HG02884 (cell line): ENCODE measurements at regions not wholly inside any gene's neighbourhood (a gene's known extent, or its start where the extent isn't known, plus 50 kb on each side); places are given as distances from the start of the nearest gene placed in this dataset.
"Not testable (repeated sequence)": the region's sequence is repeated elsewhere in the genome, so short reads cannot be mapped to it uniquely, and the experiment has no call there.

Experiments
- ATAC-seq: cut with Tn5 transposase; IDR thresholded peaks from one replicate; pipeline ENCODE4 v1.9.1; 2021; ENCODE audit warnings: mild to moderate bottlenecking, moderate library complexity; ENCODE audit not compliant: unreplicated experiment

DNA sequence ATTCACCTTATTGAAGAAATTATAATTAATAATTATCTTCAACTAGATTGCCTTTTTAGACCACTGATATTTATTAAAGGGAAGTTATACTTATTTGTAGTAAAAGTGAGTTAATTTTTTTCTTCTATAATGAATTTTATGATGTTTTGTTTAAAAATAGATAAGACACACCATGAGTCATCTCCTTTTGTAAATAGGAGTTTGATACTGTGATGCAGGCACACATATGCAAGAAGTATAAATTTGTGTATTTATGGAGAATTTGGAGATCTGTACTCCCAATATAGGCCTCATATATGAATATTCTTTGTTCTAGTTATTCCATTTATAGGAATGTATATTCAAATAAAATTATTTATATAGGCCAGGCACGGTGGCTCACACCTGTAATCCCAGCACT, 703.5 kb upstream of the CHAC2 start:
- ATAC-seq = no peak

DNA sequence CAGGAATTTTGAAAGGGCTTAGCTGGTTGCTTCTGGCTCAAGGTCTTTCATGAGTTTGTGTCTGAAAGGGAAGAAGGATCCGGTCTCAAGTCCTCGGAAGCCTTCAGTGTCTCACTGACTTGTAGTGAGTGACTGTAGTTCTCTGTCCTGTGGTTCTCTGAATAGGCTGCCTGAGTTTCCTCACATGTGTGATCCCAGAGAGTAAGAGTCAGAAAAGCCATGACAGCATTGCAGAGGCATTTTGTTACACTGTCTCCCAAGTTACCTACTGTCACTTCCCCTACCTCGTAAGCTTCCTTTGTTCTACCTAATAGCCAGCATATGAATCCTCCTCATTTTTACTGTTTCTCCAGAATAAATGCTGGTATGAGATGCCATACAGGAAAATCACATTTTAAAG, 709.1 kb upstream of the CHAC2 start:
- no peak for ATAC-seq

DNA sequence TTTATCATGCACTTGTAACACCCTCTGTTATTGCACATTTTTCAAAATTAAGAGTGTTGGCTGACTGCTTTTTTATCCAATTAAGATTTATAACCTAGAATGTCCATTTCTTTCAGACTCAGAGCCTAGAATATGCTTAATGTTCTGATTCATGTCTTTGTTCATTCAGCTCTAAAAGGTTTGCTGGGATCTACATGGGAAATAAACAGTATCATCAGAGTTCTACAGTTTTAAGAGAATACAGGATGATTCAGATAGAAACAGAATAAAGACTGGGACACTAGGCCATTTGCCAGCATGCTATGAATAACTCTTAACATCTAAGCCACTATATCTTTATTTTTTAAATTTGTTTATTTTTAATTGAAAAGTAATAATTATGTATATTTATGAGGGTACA, 713.7 kb upstream of the CHAC2 start:
- no peak for ATAC-seq

DNA sequence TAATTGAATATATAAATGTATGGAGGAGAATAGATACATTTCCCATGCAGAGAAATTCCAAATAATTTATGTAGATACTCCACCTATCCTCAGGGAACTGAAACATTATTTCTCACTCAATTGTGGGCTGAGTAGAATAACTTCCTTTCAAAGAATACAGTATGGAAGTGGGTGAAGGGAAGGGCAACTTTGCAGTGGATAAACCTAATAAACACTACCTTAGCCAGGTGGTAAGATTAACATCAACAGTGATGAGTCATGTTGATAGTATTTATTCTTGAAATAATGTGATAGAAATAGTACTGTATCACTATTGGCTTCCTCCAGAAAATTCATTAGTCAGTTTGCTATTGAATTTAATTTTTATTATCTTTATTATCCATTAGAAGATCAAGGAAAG, 716.4 kb upstream of the CHAC2 start:
- ATAC-seq = no peak

DNA sequence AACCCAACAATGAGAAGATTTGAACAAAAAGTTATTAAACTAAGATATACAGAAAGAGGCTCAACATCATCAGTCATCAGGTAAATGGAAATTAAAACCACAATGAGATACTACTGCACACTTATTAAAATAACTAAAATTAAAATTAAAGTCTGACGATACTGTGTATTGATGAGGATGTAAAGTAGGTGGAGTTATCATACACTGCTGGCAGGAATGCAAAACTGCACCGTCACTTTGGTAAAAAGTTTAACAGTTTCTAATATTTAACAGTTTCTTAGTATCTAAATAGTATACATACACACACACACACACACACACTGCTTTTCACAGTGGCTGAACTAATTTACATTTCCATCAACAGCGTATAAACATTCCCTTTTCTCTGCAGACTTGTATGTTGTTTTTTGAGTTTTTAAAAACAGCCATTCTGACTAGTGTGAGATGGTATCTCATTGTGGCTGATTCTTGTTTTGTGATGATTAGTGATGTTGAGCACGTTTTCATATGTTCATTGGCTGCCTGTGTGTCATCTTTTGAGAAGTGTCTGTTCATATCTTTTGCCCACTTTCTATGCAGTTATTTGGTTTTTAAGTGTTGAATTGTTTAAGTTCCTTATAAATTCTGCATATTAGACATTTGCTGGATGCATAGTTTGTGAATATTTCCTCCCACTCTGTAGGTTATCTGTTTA, 726.9 kb upstream of the CHAC2 start:
- no peak for ATAC-seq

DNA sequence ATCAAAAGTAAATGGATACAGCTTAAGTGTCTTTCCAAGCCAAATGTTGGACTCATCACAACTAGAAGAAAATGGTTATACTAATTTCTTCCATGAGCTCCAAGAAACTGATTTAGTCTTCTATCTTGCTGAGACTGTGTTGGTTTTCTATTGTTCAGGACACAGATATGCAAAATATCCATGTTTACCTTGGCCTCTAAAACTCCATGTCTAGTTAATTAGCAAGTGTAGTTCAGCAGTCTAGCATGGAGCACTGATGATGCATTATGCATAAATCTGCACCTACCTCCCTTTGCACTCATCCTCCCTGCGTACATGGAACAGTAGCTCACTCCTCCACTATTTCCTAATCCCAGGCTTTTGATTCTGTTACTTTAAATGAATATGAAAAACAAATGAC, 731.4 kb upstream of the CHAC2 start:
- ATAC-seq = no peak

DNA sequence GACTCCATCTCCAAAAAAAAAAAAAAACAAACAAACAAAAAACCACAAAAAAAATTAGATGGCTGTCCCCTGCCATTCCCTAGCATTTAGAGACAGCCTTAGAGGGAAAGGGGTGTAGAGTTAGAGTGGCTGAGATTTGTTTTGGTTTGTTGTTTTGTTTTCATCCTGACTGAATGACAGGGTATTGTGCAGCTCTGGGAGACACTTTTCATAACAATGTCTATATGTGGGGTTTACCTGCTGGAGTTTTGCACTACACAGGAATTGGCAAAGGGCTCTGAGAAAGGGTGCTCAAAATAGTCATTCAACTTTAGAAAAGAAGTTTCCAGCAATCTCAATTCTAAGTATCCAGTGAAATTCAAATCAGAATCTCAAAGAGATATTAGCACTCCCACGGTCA, 732.5 kb upstream of the CHAC2 start:
- no peak for ATAC-seq

DNA sequence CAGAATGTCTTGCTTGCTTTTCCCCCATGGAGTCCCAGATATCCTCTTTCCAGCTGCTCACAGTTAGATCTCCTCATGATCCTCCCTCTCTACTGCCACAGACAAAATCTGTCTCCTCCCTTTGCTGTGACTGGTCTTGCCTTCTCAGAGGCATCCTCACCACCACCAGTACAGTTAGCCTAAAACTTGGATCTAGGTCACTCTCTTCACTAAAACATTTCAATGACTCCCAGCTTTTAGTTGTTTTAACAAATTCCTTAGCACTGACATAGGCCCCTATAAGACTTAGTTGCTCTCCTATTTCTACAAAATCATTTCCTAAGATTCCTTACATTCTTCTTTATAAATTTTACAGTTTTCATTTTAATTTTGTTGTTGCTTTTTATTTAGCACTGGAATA, 734.2 kb upstream of the CHAC2 start:
- ATAC-seq = no peak

DNA sequence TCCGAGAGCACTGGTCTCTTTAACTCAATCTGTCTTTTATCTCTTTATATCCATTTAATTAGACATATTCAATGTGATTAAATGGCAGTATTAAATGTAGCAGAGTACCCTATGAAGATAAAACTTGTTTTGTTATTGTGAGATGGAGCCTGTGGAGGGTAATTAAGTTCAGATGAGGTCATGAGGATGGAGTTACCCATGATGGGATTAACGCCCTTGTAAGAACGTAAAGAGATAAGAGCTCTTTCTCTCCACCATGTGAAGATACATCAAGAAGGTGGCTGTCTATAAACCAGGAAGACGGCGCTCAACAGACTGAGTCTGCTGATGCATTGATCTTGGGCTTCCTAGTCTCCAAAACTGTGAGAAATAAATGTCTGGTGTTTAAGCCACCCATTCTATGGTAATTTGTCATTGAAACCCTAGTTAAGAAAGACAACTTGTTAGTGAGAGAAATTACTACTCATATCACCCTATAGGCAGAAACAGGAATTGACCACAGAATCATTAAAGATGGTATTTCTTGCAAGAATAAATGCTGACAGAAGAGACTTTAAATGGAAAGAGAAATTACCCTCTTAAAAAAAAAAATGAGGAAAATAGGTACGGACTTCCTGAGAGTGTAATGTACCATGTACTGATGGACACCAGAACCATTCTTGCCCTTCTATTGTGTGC, 738.7 kb upstream of the CHAC2 start:
- ATAC-seq = no peak

DNA sequence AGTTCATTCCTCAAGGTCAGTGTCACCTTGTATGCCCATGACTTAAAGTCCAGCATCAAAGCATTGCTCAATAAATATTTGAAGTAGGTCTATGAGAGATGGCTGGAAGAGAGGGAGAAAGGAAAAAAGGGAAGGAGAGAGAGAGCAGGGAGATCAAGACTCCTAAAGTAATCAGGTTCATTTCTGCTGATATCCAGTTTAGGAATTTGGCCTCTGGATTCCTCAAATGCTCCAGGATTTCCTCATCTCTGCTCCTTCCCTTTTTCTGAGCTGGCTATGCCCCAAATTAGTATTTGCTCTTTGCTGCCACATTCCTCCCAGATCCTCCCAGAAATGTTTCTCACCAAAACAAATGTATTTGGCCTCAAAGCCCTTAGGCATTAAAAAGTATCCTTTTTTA, 739.4 kb upstream of the CHAC2 start:
- no peak for ATAC-seq

DNA sequence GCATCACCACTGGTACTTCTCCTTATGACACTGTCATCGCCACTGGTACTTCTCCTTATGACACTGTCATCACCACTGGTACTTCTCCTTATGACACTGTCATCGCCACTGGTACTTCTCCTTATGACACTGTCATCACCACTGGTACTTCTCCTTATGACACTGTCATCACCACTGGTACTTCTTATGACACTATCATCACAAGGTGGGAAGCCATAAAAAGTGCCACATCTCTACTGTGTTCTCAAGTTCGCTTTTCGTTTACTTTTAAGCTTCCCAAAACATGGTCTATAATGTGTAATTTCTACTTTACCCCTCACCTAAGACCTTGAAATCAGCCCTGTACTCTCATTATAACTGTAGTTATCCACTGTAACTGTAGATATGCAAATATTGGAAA, 745.4 kb upstream of the CHAC2 start:
- ATAC-seq = not testable (repeated sequence)

DNA sequence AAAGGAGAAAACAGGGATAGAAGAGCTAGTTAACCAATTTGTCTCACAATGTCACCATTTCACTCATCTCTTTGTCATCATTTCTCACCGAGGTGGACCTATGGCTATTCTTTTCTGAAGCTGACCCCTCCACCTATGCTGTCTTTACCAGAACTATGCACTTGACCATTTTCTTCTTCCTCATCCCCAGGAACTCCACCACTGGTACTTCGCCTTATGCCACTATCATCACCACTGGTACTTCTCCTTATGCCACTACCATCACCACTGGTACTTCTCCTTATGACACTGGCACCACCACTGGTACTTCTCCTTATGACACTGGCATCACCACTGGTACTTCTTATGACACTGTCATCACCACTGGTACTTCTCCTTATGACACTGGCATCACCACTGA, 745.8 kb upstream of the CHAC2 start:
- no peak for ATAC-seq

DNA sequence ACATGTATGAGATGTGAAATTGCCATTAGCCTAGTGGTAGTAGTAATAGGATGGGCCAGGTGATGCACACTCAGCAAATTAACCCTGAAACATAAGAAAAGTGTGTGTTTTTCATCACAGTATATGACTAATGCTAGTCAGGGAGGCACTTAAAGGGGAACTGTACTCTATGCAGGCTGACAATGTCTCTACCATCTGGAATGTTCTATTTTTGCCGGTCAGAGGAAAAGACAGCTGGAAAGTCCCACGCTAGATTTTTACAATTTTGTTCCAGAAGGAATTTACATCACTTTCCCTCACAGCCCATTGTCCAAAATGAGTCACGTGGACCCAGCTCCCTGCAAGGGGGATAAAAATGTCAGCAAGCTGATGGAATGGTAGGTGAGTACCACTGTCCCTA, 746.3 kb upstream of the CHAC2 start:
- ATAC-seq = no peak

DNA sequence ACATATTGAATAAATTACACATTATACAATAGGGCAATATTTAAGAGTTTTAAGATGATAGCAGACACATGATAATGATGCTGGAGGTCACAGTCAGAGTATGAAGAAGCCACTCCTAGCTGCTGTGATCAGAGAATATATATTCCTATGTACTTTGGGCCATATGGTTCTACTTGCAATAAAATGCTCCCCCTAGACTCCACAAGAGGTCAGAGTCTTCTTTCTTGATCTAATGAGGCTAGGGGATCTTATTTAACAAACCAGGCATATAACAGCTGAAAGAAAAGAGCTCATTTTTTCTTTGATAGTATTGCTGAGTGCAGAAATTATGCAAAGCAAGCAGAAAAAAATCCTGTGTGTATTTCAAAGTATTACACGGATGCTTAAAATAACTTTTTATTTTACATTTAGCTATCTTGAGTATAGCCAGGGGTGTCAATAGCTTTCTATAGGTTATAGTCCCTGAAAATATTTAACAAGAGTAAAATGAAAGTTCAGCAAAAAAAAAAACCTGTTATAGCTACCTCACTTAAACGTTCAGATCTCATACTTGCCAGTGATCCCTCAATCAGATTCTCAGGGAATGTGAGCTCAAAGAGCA, 748.7 kb upstream of the CHAC2 start:
- ATAC-seq = no peak

DNA sequence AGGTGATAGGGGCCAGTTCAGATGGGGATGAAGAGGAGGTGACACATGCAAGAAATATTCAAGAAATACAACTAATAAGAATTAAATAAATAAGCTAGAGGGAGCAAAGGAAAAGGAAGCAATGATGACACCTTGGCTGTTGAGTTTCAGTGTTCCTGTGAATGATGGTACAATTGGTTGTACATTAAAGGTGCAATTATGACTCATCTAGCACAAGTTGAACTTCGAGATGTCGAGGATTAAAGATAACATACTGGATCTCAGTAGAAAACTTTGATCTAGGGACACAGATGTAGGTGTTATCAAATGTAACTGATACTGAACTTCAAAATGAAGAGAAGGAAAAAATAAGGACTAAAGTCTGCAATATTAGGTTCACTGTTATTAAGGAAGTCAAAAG, 760.6 kb upstream of the CHAC2 start:
- no peak for ATAC-seq

DNA sequence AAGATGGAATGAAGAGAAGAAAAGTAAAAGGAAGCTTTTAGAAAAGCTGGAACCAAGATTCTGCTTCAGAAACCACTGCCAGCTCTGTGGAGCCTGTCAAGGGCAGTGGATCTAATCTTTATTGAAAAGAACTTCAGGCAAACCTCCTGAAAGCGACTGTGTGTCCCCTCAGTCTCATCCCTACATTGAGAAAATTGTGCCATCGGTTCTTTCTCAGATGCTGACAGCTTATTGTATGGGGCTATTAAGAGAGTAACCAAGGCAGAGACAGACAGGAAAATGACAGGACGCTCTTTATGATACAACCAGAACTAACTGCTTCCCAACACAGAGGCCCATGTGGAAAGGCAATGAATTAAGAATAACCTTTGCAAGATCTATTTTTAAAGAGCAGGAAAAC, 763.2 kb upstream of the CHAC2 start:
- ATAC-seq = no peak

DNA sequence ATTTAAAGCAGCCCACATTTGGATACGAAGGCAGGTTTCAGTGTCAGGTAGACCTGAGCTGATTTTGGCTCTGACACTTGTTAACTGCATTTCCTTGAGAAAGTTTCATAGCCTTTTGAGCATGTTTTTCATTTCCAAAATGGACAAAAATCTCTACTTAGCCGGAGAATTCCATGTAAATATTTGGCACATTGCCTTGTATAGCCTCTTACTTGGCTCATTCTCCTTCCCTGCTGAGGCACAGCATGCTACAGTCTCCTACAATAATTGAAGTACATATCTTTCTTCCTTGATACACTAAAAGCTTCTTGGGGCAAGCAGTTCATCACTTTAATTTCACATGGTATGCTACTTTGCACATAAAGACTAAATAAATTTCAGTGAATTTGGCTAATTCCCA, 772.2 kb upstream of the CHAC2 start:
- no peak for ATAC-seq

DNA sequence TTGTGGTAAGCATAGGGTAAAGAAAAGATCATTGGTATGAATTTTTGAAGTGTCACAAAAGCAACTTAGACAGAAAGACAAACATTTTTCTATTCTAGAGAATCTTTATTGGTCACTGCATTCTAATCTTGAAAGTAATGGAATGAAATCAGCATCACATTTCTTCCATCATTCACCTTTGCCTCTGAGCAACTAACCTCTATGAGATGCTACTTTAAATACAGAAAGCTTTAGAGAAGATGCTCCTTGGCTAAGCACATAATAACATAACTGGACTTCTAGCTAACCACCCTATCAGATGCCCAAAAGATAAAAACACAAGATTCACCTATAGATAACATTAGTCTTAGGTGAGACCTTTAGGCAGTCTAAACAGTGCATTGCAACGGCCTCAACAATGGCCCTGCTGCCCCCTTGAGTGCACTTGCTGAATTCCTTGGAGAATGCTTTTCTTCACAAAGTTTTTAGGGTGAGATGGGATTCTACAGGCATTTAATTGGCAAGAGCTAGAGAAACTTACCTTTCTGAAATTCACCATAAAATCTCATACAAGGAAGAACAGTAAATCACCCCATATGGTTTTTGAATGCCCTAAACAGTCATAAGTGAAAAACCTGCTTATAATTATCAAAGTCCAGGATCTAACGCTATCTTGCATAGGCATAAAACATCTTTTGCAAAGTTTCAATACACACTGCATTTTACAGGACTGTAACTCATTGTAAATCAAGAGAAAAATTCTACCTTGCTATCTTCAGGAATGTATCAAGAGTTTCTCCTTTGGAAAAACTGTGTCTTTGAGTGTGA, 791.3 kb upstream of the CHAC2 start:
- ATAC-seq = no peak

DNA sequence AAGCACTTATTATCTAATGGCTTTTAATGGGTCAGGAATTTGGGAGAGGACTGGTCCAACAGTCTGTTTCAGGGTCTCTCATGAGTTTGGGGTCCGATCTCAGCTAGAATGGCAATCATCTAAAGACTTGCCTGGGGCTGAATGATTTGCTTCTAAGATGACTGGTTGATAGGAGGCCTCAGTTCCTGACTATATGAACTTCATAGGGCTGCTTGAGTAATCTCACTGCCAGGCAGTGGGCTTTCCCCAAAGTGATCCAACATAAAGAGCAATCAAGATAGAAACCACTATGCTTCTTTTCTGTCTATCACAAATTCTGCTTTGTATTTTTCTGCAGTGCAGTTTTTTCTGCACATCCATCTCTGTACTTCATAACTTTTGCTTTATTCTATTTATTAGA, 793.5 kb upstream of the CHAC2 start:
- ATAC-seq = no peak

DNA sequence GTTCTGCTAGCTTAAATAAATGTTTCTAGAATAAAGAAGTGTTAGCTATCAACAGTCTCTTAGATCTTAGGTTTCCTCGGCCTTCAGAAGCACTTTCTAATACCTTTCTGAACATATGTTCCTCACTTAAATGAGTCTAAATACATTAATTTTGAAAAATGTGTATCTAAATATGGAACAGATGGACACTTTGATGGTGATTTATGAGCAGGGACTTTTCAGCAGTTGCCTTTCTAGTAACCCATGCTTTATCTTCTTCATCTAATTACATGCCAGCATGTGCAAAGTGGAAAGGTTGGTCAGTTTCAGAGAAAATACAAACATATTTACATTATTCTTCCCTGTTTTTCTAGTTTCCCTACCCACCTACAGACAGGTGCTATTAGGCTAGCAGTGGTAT, 797.0 kb upstream of the CHAC2 start:
- no peak for ATAC-seq

DNA sequence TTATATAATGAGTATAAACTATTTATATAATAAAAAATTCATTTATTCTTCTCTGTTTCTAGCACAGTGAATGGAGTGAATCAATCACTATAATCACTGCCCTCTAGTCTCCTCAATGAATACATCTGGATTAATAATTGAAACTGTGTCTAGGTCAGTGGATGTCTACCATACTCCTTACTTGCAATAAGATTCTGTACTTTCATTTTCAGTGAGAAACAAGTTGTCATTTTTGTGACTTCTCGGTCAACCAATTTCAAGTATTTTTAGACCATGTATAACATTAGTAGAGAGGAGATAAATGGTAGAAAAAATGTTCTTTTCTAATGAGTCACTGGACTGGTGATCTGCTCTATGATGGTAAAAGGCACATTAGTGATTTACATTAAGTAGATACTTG, 799.6 kb upstream of the CHAC2 start:
- ATAC-seq = no peak
